ENCODE measurements at regions not wholly inside any gene's neighbourhood (a gene's known extent, or its start where the extent isn't known, plus 50 kb on each side); places are given as distances from the start of the nearest gene placed in this dataset.

GRCh38 chr5:38036765-38037164 lies 196.9 kb upstream of the GDNF start:
- TF ChIP-seq POLR2A (IDR thresholded peaks at IDR 0.05; ENCODE audit: low read length): no peak
- no peak for TF ChIP-seq GATA1 (IDR thresholded peaks at IDR 0.05; ENCODE audit: low read depth, low read length)

All from erythroblast (primary cell).